GM18951 (cell line): ENCODE measurements at regions not wholly inside any gene's neighbourhood (a gene's known extent, or its start where the extent isn't known, plus 50 kb on each side); places are given as distances from the start of the nearest gene placed in this dataset.

ENCODE experiments used
- POLR2A ChIP-seq: IDR thresholded peaks from 4 replicates; pipeline ENCODE4 v1.6.1; 2011; ENCODE audit warnings: mild to moderate bottlenecking; ENCODE audit not compliant: insufficient read length, insufficient read depth; ENCODE audit errors: extremely low read depth
- in situ Hi-C: fragments of 300-500 bp; cut with MboI; formaldehyde crosslinking; loops from one replicate; pipeline ENCODE4 v1.12.0; 2022; ENCODE audit warnings: low sequenced_read_pairs, mixed read lengths, inconsistent platforms; ENCODE audit not compliant: unreplicated experiment

DNA sequence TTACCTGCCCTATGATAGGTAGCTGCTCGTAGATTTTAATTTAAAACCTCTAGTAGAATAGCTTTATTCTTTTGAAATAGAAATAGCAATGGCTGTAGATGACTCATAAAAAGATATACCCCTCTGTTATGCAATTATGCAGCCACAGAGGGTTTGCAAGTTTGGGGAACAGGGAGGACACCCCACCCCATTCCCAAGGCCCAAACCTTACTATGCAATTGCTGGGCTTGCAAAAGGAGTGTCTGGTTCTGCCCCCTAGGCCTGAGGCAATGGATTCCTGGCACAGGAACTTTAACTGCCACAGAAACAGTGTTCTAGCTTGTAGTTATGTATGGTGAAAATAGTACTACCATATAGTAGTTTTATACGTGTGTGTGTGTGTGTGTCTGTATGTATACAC is 403.3 kb downstream of the ADAMTS20 start:
- no peak for TF ChIP-seq POLR2A
- in situ Hi-C loops, result no loop called here

DNA sequence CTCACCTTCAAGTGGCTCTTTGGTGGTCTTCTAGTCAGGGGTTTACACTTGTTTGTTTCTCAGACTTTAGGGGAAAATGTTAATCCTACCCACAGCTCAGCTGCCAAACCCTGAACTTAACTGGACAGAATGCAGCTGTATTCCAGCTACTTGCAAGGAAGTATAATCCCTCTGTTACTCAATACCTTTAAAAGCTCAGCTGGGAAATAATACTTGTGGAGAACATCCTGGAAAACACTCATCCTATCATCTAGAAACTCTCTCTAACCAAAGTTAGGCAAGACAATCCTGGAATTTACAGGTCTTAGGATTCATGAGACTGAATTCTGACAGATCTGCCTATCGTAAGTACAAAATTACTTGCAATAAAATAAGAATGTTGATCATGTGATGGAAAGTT is 404.1 kb downstream of the ADAMTS20 start:
- TF ChIP-seq POLR2A, result no peak
- in situ Hi-C loops, result no loop called here

DNA sequence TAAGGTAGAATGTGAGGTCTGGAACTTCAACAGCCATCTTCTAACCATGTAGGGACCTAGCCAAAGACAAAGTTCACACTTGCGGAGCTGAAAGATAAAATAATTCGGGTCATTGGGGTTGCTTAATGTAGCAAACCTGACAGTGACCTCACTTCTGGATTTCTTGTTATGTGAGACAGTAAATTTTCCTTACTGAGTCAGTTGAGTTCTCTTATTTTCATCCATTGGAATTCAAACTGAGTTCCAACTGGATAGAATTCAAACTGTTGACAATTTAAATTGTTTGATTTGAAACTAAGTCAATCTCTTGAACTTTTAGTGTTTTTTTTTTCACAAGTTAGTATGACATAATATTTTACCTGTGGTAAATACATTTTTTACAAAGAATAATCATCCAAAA is 406.5 kb downstream of the ADAMTS20 start:
- TF ChIP-seq POLR2A, result no peak
- in situ Hi-C loops, result no loop called here

DNA sequence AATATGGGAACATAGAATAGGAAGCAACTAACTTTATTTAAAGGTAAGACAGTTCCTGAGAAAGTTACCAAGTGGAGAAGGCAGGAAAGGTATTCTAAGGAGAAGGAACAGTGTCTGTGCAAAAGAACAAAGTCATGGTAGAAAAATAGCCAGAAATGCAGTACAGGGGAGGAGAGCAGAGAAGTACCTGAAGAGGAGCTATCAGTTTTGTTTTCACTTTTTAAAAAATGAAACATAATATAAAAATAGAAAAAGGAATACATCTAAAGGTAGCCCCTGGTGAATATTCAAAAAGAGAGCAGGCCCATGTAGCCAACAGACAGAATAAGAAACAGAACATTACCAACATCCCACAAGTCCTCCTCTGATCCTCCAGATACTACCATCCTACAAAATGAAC is 408.7 kb downstream of the ADAMTS20 start:
- in situ Hi-C loops, result no loop called here
- no peak for TF ChIP-seq POLR2A

DNA sequence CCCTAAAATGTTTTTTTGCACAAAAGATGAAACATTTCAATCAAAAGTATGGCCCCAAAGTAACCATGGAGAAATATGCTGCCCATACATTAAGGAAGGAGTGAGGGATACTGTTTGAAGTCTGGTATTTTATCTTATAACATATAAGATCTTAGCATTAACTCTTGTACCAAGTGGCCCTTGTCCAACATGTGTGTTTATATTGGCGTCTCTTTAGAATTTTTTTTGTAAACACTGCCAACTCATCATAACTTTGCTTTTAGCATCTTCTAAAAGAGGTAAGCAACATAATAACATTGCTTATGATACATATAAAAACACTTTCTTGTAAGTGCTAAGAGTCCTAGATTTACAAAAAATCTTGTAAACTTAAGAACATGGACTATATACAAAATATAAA is 419.7 kb downstream of the ADAMTS20 start:
- no peak for TF ChIP-seq POLR2A
- in situ Hi-C loops, result no loop called here

DNA sequence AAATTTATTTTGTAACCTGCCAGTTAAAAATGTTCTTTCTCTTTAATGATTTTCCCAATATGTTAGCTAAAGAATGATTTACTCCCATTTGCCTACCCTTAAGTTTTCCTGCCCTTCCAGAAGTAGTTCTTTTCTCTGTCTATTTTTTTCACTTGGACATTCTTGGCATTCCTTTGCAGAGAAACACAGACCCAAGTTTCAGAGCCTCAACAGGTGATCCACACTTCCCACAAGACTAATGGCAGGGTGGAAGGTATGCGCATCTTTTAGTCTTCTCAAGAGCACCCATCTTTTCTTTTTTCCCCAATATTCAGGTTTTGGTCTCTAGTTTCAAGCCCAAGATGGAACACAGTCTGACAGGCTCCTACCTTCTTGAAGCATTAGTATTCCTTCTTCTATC is 420.7 kb downstream of the ADAMTS20 start:
- TF ChIP-seq POLR2A, result no peak
- in situ Hi-C loops, result no loop called here

DNA sequence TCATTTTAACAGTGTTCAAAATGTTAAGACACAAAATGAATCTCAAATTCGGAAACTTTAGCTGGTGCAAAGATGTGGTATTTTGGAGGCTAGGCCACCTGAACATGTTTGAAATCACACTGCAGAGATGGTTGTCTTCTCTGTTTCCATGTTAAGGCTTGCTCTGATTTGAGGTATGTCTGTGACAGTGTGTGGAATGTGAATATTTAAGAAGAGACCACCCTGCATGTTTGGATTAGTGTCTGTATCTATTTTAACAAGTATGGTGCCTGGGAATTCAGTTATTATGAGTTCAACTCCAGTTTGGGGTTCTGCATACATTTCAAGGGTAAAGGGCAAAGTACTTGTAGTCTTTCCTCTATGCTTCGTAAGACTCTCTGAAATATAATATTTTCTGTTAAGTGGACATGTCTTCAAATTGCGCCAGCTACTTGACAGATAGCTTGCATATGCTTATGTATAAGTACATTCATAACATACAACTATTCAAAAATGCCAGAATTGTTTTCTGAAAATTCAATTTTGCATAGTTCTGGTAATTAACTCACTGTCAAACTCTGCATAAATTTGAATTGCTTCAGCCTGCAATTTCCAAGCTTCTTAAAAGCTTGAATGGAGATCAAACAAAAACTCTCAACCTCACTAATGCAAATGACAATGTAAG is 424.0 kb downstream of the ADAMTS20 start:
- no peak for TF ChIP-seq POLR2A
- in situ Hi-C loops, result no loop called here

DNA sequence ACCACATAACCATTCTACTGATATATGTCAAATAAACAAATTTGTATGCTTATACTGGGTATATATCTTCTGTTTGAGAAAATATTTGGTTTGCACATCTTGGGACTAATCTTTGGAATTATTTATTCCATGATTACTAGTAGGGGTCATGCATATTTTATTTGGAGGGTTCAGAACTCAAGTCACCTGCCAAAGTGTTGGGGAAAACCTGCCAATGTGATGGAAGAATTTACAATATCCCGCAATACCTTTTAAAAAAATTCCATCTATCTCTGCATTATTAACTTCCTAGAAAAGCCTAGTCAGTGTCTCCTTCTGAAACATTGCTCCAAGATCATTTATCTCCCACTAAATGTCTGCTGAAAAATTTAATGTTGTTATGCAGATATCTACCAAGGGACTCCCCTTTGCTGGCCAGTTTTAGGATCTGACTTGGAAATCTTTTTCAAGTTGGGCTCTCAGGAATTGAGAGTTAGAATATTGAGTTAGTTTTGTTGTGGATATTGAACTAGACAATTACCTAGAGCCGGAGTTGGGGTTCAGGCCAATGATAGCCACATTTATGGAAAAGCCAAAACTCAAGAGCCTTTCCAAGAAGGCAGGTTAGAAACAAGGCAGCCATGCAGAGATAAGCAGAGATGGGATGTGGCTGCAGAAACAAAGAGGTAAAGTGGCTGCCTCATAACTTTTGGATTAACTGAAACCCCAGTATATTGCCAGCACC is 425.2 kb downstream of the ADAMTS20 start:
- TF ChIP-seq POLR2A, result no peak
- in situ Hi-C loops, result no loop called here

DNA sequence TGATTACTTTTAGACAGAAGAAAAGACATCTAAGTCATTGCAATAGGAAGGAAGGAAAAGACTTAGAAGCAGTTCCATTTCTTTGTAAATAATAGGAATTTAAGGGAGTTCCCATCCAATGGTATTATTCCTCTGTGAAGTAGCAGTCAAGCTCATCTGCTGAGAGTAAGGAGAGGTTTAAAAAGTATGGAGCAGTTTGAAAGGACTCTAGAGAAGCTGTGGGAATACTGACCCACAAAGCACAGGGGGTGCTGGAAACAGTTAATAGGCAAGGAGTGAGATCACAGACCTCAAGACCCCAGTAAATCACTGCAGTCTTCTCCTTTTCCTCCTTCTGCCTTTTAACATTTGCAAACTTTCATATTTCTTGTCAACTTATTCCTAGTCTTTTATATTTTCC is 428.5 kb downstream of the ADAMTS20 start:
- TF ChIP-seq POLR2A, result no peak
- in situ Hi-C loops, result no loop called here

DNA sequence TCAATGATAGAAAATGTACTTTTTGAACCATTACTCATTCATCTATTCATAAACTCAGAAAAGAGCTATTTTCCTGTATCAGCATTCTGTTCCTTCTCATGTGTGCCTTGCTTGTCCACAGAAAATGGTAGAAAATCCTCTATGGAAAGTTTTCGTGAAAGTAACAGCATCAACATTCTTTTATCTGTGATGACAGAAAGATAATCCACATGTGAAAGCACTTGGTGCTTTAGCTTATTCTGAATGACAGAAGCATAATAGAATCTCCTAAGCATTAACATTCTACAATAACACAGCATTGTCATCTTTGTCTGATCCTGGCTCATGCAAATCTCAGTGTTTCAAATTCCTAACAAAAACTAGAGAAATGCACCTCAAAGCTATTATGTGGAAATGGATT is 431.9 kb downstream of the ADAMTS20 start:
- TF ChIP-seq POLR2A, result no peak
- in situ Hi-C loops, result no loop called here

DNA sequence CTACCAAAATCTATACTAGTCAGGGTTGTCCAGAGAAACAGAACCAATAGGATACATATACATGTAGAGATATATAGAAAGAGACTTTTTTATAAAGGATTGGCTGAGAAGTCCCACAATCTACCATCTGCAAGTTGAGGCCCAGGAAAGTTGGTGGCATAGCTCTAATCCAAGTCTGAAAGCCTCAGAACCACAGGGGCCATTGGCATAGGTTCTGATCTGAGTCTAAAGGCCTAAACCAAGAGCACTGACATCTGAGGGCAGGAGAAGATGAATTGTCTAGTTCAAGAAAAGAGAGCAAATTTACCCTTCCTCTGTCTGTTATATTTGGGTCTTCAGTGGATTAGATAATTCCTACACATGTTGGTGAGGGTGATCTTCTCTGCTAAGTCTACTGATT is 433.1 kb downstream of the ADAMTS20 start:
- in situ Hi-C loops, result no loop called here
- no peak for TF ChIP-seq POLR2A

DNA sequence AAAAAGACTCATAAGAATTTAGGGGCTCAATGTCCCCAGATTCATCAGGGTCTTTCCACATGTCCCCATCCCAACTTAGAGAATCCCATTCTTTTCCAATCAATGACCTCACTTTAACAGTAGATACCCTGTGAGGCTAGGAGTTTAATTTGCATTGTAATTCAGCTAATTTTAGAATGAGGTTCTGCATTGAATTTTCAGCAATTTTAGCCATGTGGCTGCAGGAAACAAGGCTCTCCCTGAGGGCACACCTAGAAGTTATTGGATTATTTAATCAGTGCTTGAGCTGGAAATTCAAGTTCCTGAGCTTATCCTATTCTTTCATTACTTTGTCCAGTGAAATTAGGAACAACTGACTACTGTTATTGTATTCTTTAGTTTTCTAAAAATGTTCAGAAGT is 433.8 kb downstream of the ADAMTS20 start:
- in situ Hi-C loops, result no loop called here
- TF ChIP-seq POLR2A, result no peak

DNA sequence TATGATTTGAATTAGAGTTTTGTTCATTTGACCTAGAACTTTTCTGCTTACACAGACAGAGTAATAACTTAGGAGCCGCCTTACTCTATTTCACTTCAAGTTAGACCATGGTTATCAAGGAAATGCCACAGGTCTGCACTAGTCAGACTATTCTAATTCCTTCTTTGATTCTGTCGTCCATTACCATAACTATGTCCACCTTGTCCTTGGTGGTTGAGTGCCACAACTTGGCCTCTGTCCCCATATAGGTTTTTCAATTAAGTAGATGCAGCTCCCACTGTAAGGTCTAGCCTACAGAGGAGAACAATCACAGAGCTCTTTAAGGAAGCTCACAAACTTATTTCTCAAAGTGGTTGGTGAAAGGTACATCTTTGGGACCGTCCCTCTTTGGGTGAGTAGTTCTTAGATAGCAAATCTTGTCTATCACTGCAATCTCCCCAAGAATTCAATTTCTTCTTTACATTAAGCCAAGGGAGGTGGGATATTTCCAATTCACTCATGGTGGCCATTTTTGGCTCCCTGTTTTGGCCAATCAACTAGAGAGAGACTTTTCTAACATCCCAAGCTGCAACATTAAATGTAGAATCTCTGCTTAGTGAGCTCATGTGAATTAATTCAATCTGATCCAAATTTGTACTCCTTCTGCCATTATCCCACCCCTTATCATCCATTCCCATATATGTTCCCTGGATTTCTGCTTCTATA is 434.6 kb downstream of the ADAMTS20 start:
- no peak for TF ChIP-seq POLR2A
- in situ Hi-C loops, result no loop called here

DNA sequence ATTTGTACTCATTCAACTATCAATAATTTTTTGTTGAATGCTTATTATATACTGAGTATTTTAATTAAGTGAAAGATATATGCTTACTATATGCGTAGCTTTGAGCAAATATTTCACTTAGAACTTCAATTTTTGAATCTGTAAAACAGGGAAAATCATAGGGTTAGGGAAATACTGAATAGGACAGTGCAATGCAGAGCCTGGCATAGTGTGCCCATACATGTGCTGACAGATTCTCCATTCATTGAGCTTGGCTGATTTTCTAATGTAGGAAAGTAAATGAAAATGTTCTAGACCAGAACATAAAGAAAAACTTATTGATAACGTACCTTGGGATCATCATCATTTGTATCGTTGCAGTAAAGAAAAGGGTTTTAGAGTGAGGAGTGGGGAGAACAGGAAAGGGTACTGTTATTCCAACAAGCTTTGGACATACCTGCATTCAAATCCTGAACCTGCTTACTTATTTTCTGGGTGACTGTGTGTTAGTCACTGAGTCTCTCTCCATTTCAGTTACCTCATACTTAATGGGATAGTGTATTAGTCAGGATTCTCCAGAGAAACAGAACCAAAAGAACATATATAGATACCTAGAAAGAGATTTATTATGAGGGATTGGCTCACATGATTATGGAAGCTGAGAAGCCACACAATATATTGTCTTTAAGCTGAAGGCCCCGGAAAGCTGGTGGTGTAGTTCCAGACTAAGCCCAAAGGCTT is 436.4 kb downstream of the ADAMTS20 start:
- no peak for TF ChIP-seq POLR2A
- in situ Hi-C loops, result no loop called here

DNA sequence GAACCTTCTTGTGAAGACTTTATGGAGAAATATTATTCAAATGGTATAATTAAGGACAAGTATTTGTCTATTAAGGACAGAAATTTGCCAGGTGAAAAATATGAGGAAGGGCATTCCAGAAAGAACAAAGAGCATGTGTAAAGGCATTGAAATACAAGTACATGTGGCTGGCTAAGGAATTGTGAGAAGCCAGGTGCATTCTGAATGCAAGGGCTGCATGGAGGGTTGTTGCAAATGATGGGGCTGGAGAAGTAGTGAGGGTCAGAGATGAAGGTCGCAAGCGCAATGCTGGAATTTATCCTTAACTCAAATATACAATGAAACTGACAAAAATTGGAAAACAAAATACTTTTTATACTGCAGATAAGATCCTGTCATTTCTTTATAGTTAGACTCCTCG is 437.7 kb downstream of the ADAMTS20 start:
- no peak for TF ChIP-seq POLR2A
- in situ Hi-C loops, result no loop called here
